Skeletal muscle satellite cell (primary cell): ENCODE measurements at regions not wholly inside any gene's neighbourhood (a gene's known extent, or its start where the extent isn't known, plus 50 kb on each side); places are given as distances from the start of the nearest gene placed in this dataset.

ENCODE experiments used
- H3K27me3 ChIP-seq: 2 replicates; pipeline ENCODE4 v1.7.0; 2013; ENCODE audit warnings: low read length; ENCODE audit not compliant: control insufficient read depth, insufficient read depth
- H3K36me3 ChIP-seq: 2 replicates; pipeline ENCODE4 v1.7.0; 2013; ENCODE audit warnings: mild to moderate bottlenecking, control low read depth, low read length; ENCODE audit not compliant: insufficient read depth
- H3K4me1 ChIP-seq: 2 replicates; pipeline ENCODE4 v1.7.0; 2013; ENCODE audit warnings: low read length; ENCODE audit not compliant: control insufficient read depth, insufficient read depth
- H3K4me2 ChIP-seq: 2 replicates; pipeline ENCODE4 v1.7.0; 2013; ENCODE audit warnings: mild to moderate bottlenecking, low read length
- H3K4me3 ChIP-seq: 2 replicates; pipeline ENCODE4 v1.7.0; 2013; ENCODE audit warnings: low read length
- H3K9ac ChIP-seq: 2 replicates; pipeline ENCODE4 v1.7.0; 2013; ENCODE audit warnings: mild to moderate bottlenecking, low read depth, low read length, moderate library complexity
- H3K9me3 ChIP-seq: replicated peaks from 2 replicates; pipeline ENCODE4 v1.7.0; 2013; ENCODE audit warnings: mild to moderate bottlenecking, control low read depth, low read length

GRCh38 chr22:49255741-49256318 lies 571.8 kb downstream of the BRD1 start:
- no peaks in the 10 kb centered on the region for H3K27me3 ChIP-seq
- no peak overlapping the region for H3K9ac ChIP-seq
- no peaks in the 10 kb centered on the region for H3K36me3 ChIP-seq
- H3K4me3 ChIP-seq, result no peak overlapping the region
- peaks cover 35% of the 10 kb centered on the region for H3K9me3 ChIP-seq
- H3K4me1 ChIP-seq, result no peaks in the 10 kb centered on the region
- H3K4me2 ChIP-seq, result no peak overlapping the region

- H3K9me3 ChIP-seq, result peaks cover 30% of the 10 kb centered on the region
- no peaks in the 10 kb centered on the region for H3K4me1 ChIP-seq
- no peaks in the 10 kb centered on the region for H3K27me3 ChIP-seq
- H3K4me2 ChIP-seq, result no peak overlapping the region
- no peak overlapping the region for H3K9ac ChIP-seq
- no peak overlapping the region for H3K4me3 ChIP-seq
- H3K36me3 ChIP-seq, result no peaks in the 10 kb centered on the region
Observed at GRCh38 chr22:49255154-49255553, 572.5 kb downstream of the BRD1 start.

- Histone ChIP-seq H3K4me2 (no peak overlapping the region), H3K9ac (no peak overlapping the region), H3K9me3 (peaks cover 30% of the 10 kb centered on the region), H3K36me3 (no peaks in the 10 kb centered on the region), H3K4me3 (no peak overlapping the region), H3K27me3 (no peaks in the 10 kb centered on the region), H3K4me1 (no peaks in the 10 kb centered on the region)
Observed at GRCh38 chr22:49253656-49254055, 574.0 kb downstream of the BRD1 start.

- no peaks in the 10 kb centered on the region for H3K27me3 ChIP-seq
- H3K9ac ChIP-seq, result no peak overlapping the region
- no peak overlapping the region for H3K4me3 ChIP-seq
- no peak overlapping the region for H3K4me2 ChIP-seq
- H3K4me1 ChIP-seq, result no peaks in the 10 kb centered on the region
- H3K36me3 ChIP-seq, result no peaks in the 10 kb centered on the region
- peaks cover 34% of the 10 kb centered on the region for H3K9me3 ChIP-seq
Observed at GRCh38 chr22:49251371-49251770, 576.3 kb downstream of the BRD1 start.

- Histone ChIP-seq H3K27me3 (no peaks in the 10 kb centered on the region), H3K9me3 (peaks cover 23% of the 10 kb centered on the region), H3K4me2 (no peak overlapping the region), H3K4me3 (no peak overlapping the region), H3K4me1 (no peaks in the 10 kb centered on the region), H3K9ac (no peak overlapping the region), H3K36me3 (no peaks in the 10 kb centered on the region)
Observed at GRCh38 chr22:49247194-49247924, 580.3 kb downstream of the BRD1 start.

GRCh38 chr22:49244466-49245420 lies 582.9 kb downstream of the BRD1 start:
- Histone ChIP-seq H3K9me3 (peaks cover 34% of the 10 kb centered on the region), H3K36me3 (no peaks in the 10 kb centered on the region), H3K9ac (no peak overlapping the region), H3K4me3 (no peak overlapping the region), H3K4me2 (no peak overlapping the region), H3K4me1 (no peaks in the 10 kb centered on the region), H3K27me3 (no peaks in the 10 kb centered on the region)

- Histone ChIP-seq H3K4me2 (no peak overlapping the region), H3K4me3 (no peak overlapping the region), H3K4me1 (no peaks in the 10 kb centered on the region), H3K9me3 (peaks cover 33% of the 10 kb centered on the region), H3K9ac (no peak overlapping the region), H3K36me3 (no peaks in the 10 kb centered on the region), H3K27me3 (no peaks in the 10 kb centered on the region)
Observed at GRCh38 chr22:49243965-49244364, 583.7 kb downstream of the BRD1 start.

GRCh38 chr22:49243335-49243734 lies 584.3 kb downstream of the BRD1 start:
- Histone ChIP-seq H3K4me2 (no peak overlapping the region), H3K9ac (no peak overlapping the region), H3K27me3 (no peaks in the 10 kb centered on the region), H3K4me3 (no peak overlapping the region), H3K9me3 (peaks cover 32% of the 10 kb centered on the region), H3K36me3 (no peaks in the 10 kb centered on the region), H3K4me1 (no peaks in the 10 kb centered on the region)

GRCh38 chr22:49242480-49242879 lies 585.2 kb downstream of the BRD1 start:
- Histone ChIP-seq H3K4me1 (no peaks in the 10 kb centered on the region), H3K9ac (no peak overlapping the region), H3K36me3 (no peaks in the 10 kb centered on the region), H3K27me3 (no peaks in the 10 kb centered on the region), H3K4me3 (no peak overlapping the region), H3K4me2 (no peak overlapping the region), H3K9me3 (peaks cover 37% of the 10 kb centered on the region)

- H3K4me1 ChIP-seq, result no peaks in the 10 kb centered on the region
- peaks cover 35% of the 10 kb centered on the region for H3K9me3 ChIP-seq
Observed at GRCh38 chr22:49241174-49241851, 586.4 kb downstream of the BRD1 start.

GRCh38 chr22:49240472-49240871 lies 587.2 kb downstream of the BRD1 start:
- Histone ChIP-seq H3K36me3 (no peaks in the 10 kb centered on the region), H3K27me3 (no peaks in the 10 kb centered on the region), H3K4me1 (no peaks in the 10 kb centered on the region), H3K9me3 (peaks cover 35% of the 10 kb centered on the region), H3K4me3 (no peak overlapping the region), H3K9ac (no peak overlapping the region), H3K4me2 (no peak overlapping the region)

More at GRCh38 chr22:49241174-49241851, 586.4 kb downstream of the BRD1 start:
- Histone ChIP-seq H3K4me3 (no peak overlapping the region), H3K9ac (no peak overlapping the region), H3K27me3 (no peaks in the 10 kb centered on the region), H3K4me2 (no peak overlapping the region), H3K36me3 (no peaks in the 10 kb centered on the region)
